Stomach (tissue), 8 donors: ENCODE measurements at regions not wholly inside any gene's neighbourhood (a gene's known extent, or its start where the extent isn't known, plus 50 kb on each side); places are given as distances from the start of the nearest gene placed in this dataset.

Source experiments
- DNase-seq, 2 donors: peaks; one replicate each; pipeline versions ENCODE4 v3.0.0 to v3.0.0-alpha.2; 2013 to 2019
- H3K27ac ChIP-seq, 5 donors: fragments of 200-600 bp in 4 of 5; sonication (generic) in 4 of 5; one replicate each; pipeline ENCODE4 v1.5.1; 2013 to 2019; ENCODE audit warnings: mild to moderate bottlenecking in 1 of 5, moderate library complexity in 1 of 5
- H3K27me3 ChIP-seq, 3 donors: fragments of 200-600 bp; sonication (generic); one replicate each; pipeline ENCODE4 v1.5.1; 2017 to 2019; ENCODE audit warnings: mixed run types in 1 of 3
- H3K36me3 ChIP-seq, 4 donors: fragments of 200-600 bp; sonication (generic); 1 replicate in 3 of 4; 2 replicates in 1 of 4; pipeline ENCODE4 v1.5.1; 2016 to 2019
- H3K4me1 ChIP-seq, 4 donors: fragments of 200-600 bp; sonication (generic); one replicate each; pipeline ENCODE4 v1.5.1; 2016 to 2019
- H3K4me3 ChIP-seq, 4 donors: fragments of 200-600 bp; sonication (generic) in 3 of 4; one replicate each; pipeline ENCODE4 v1.5.1; 2016 to 2019; ENCODE audit warnings: mild to moderate bottlenecking in 1 of 4
- H3K9me3 ChIP-seq, 4 donors: fragments of 200-600 bp; sonication (generic); one replicate each; pipeline ENCODE4 v1.5.1; 2016 to 2019
- EP300 ChIP-seq: sonication (generic); formaldehyde crosslinking; IDR thresholded peaks from one replicate; pipeline ENCODE4 v1.6.1; 2017; ENCODE audit warnings: antibody characterized with exemption
- POLR2A ChIP-seq, 4 donors: fragments of 450-650 bp; IDR thresholded peaks; one replicate each; pipeline ENCODE4 v1.6.1; 2016; ENCODE audit warnings: antibody characterized with exemption in 4 of 4, control low read depth in 2 of 4, mild to moderate bottlenecking in 1 of 4, moderate library complexity in 1 of 4
- POLR2AphosphoS5 ChIP-seq, 3 donors: sonication (generic); formaldehyde crosslinking; IDR thresholded peaks; one replicate each; pipeline ENCODE4 v1.6.1; 2016; ENCODE audit warnings: antibody characterized with exemption in 3 of 3
- WGBS, 5 donors: extraction: QIAGEN DNeasy Blood & Tissue Kit in 3 of 5; methylation state at CpG; one replicate each; pipeline versions ENCODE4 v1.1.5 to v1.1.7; 2013 to 2018; 5-methylcytosine and 5-hydroxymethylcytosine counted together
- intact Hi-C: fragments of 100-400 bp; cut with DNase I; formaldehyde crosslinking; loops from one replicate; pipeline ENCODE4 v1.15.1; 2023; ENCODE audit warnings: low total_unique reads
- TF ChIP-seq, protein P1 (sequence below), 7 experiments: fragments of 450-650 bp in 4 of 7; fragments of 200-600 bp in 3 of 7; sonication (generic) in 3 of 7; IDR thresholded peaks; one replicate each; pipeline ENCODE4 v1.5.1; 2016 to 2019; ENCODE audit warnings: antibody characterized with exemption in 7 of 7, control low read depth in 2 of 7, mild to moderate bottlenecking in 1 of 7
- donor health status: healthy with polysubstance abuse.
- donor health status: Bipolar disorder and iron deficiency.
- donor health status: healthy.

DNA sequence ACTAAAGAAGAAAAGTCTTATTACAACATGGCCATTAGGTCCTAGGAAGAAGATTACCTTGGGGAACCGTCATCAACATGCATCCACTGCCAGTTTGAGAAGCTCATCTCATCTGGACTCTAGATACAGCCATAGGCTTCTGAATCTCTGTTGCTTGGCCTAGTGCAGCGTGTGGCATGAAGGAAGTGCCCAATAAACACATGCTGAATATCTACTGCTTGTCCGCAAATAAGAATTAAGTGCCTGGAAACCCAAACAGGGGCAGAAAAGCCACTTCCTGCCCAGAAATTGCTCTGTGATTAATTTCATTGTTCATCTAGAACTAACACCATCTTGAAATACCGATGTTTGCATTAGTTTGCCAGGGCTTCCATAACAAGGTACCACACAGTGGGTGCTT, 241.1 kb upstream of the KLF3 start:
- no peak for TF ChIP-seq POLR2A (IDR thresholded peaks at IDR 0.05)
- TF ChIP-seq, protein P1, sequence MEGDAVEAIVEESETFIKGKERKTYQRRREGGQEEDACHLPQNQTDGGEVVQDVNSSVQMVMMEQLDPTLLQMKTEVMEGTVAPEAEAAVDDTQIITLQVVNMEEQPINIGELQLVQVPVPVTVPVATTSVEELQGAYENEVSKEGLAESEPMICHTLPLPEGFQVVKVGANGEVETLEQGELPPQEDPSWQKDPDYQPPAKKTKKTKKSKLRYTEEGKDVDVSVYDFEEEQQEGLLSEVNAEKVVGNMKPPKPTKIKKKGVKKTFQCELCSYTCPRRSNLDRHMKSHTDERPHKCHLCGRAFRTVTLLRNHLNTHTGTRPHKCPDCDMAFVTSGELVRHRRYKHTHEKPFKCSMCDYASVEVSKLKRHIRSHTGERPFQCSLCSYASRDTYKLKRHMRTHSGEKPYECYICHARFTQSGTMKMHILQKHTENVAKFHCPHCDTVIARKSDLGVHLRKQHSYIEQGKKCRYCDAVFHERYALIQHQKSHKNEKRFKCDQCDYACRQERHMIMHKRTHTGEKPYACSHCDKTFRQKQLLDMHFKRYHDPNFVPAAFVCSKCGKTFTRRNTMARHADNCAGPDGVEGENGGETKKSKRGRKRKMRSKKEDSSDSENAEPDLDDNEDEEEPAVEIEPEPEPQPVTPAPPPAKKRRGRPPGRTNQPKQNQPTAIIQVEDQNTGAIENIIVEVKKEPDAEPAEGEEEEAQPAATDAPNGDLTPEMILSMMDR (IDR thresholded peaks at IDR 0.05): no peak
- no peak for TF ChIP-seq EP300
- TF ChIP-seq POLR2AphosphoS5 (IDR thresholded peaks at IDR 0.05): no peak
- Histone ChIP-seq H3K36me3 (no peaks in the 10 kb centered on the region), H3K27me3 (no peaks in the 10 kb centered on the region), H3K27ac (no peak overlapping the region), H3K4me3 (no peak overlapping the region), H3K4me1 (peaks cover 0 to 17% (median 4%) of the 10 kb centered on the region in 4 donors), H3K9me3 (no peaks in the 10 kb centered on the region)
- intact Hi-C loops: no loop called here
- 86 to 93% (median 90%) methylated on average over 4 of the region's 4 CpGs for WGBS, 5 donors
- DNase-seq: no peak

DNA sequence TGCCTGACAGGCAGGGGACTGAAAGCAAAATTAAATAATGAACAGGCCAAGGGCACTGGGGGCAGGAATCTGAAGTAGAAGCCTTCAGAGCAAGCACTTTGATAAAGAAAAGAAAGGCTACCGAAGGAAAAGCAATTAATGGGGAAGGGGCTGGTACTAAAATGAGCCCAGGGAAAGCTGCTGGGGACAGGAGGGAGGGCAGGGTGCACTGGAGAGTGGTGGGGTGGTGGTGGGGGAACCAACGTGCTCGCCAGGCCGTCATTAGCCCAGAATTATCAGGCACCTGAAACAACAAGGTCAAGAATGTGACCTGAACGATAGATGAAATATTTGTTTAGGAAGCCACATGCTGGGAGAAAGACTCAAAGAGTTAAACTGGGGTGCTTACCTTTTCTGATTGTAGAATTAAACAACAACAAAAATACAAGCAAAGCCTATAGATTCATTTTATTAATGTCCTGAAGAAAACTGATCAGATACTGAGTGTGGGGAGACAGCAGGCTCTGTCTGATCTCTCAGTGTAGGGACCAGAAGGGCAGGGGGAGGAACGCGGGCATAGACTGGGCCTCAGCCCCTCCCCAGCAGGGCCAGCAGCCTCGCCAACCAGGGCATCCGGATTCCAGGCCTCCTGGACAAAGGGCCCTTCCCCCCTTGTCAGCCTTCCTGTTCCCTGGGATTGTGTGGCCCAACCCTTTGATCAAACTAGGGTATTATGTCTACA, 239.7 kb upstream of the KLF3 start:
- peak overlapping the region; percentile 38 to 64 (median 56) for H3K27ac ChIP-seq
- WGBS, 5 donors: 29 to 60% (median 39%) methylated on average over 9 of the region's 9 CpGs
- intact Hi-C loops: no loop called here
- no peaks in the 10 kb centered on the region for H3K9me3 ChIP-seq
- H3K4me1 ChIP-seq: peaks cover 0 to 17% (median 4%) of the 10 kb centered on the region in 4 donors
- H3K27me3 ChIP-seq: no peaks in the 10 kb centered on the region
- TF ChIP-seq, protein P1 (IDR thresholded peaks at IDR 0.05): no peak
- peak in 1 of 3 donors; percentile 44 for TF ChIP-seq POLR2AphosphoS5 (IDR thresholded peaks at IDR 0.05)
- H3K4me3 ChIP-seq: no peak overlapping the region
- no peaks in the 10 kb centered on the region for H3K36me3 ChIP-seq
- peak; percentile 77 to 85 for DNase-seq

DNA sequence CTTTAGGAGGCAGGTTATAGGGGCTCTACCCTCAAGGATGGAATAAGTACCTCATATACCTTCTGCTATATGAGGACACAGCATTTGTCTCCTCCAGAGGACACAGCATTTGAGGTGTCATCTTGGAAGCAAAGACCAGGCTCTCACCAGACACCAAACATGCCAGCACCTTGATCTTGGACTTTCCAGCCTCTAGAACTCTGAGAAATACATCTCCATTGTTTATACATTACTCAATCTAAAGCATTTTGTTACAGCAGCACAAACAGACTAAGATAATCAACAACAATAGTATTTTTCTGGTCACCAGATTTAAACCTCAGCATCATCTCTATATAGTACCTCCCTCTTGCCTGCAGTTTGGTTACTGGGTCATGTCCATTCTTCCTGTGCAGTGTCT, 237.5 kb upstream of the KLF3 start:
- no peaks in the 10 kb centered on the region for H3K27me3 ChIP-seq
- intact Hi-C loops: no loop called here

DNA sequence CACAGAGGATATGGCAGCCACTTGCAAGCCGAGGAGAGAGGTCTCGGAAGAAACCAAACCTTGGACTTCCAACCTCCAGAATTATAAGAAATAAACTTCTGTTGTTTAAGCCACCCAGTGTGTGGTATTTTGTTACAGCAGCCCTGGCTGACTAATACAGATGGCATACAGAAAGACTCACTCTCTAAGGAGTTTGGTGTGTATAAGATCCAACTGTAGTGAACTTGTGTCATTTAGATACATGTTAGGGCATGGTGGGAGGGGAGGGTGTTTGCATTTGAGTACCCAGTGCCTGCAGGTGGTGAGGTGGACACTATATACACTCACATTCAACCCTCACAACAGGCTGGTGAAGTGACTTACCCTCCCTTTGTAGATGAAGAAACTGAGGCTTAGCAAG, 233.2 kb upstream of the KLF3 start:
- 92 to 97% (median 94%) methylated on average over 2 of the region's 2 CpGs for WGBS, 5 donors
- Histone ChIP-seq H3K4me3 (no peak overlapping the region), H3K4me1 (no peaks in the 10 kb centered on the region), H3K9me3 (peaks cover 0 to 6% (median 1%) of the 10 kb centered on the region in 4 donors), H3K36me3 (no peaks in the 10 kb centered on the region), H3K27me3 (no peaks in the 10 kb centered on the region), H3K27ac (no peak overlapping the region)
- no peak for TF ChIP-seq POLR2AphosphoS5 (IDR thresholded peaks at IDR 0.05)
- TF ChIP-seq, protein P1 (IDR thresholded peaks at IDR 0.05): no peak
- no peak for TF ChIP-seq POLR2A (IDR thresholded peaks at IDR 0.05)
- no peak for TF ChIP-seq EP300
- intact Hi-C loops: no loop called here
- no peak for DNase-seq

More for the DNA sequence above, 237.5 kb upstream of the KLF3 start:
- no peak overlapping the region for H3K4me3 ChIP-seq
- no peak for DNase-seq
- H3K4me1 ChIP-seq: peaks cover 0 to 17% (median 4%) of the 10 kb centered on the region in 4 donors
- TF ChIP-seq EP300 (no peak), POLR2A (IDR thresholded peaks at IDR 0.05) (no peak), POLR2AphosphoS5 (IDR thresholded peaks at IDR 0.05) (no peak)
- TF ChIP-seq, protein P1 (IDR thresholded peaks at IDR 0.05): no peak
- no peaks in the 10 kb centered on the region for H3K36me3 ChIP-seq
- no peaks in the 10 kb centered on the region for H3K9me3 ChIP-seq
- H3K27ac ChIP-seq: no peak overlapping the region
